MM.1S (cell line): ENCODE measurements at regions not wholly inside any gene's neighbourhood (a gene's known extent, or its start where the extent isn't known, plus 50 kb on each side); places are given as distances from the start of the nearest gene placed in this dataset.

ENCODE experiments used
- DNase-seq: peaks from one replicate; pipeline ENCODE4 v3.0.0-alpha.2; 2015
- H2AFZ ChIP-seq: fragments of 300-600 bp; sonication (generic); 2 replicates; pipeline ENCODE4 v1.6.0; 2016; ENCODE audit warnings: antibody characterized with exemption, low read length
- H3F3A ChIP-seq: fragments of 300-600 bp; sonication (generic); 2 replicates; pipeline ENCODE4 v1.6.1; 2016; ENCODE audit warnings: mild to moderate bottlenecking, antibody characterized with exemption, low read length, moderate library complexity, mixed read lengths; ENCODE audit not compliant: insufficient read depth
- H3K27ac ChIP-seq: fragments of 300-600 bp; sonication (generic); 2 replicates; pipeline ENCODE4 v1.5.1; 2016; ENCODE audit warnings: mild to moderate bottlenecking, low read length
- H3K27me3 ChIP-seq: fragments of 300-600 bp; sonication (generic); replicated peaks from 2 replicates; pipeline ENCODE4 v1.6.0; 2016; ENCODE audit warnings: low read length; ENCODE audit not compliant: insufficient read depth
- H3K36me3 ChIP-seq: fragments of 300-600 bp; sonication (generic); replicated peaks from 2 replicates; pipeline ENCODE4 v1.6.1; 2016; ENCODE audit warnings: mild to moderate bottlenecking, low read length, mixed read lengths; ENCODE audit not compliant: insufficient read depth
- H3K4me1 ChIP-seq: fragments of 300-600 bp; sonication (generic); 2 replicates; pipeline ENCODE4 v1.6.1; 2016; ENCODE audit warnings: low read length, mixed read lengths
- H3K4me2 ChIP-seq: fragments of 300-600 bp; sonication (generic); 2 replicates; pipeline ENCODE4 v1.6.0; 2016; ENCODE audit warnings: low read depth, low read length
- H3K4me3 ChIP-seq: fragments of 300-600 bp; sonication (generic); 2 replicates; pipeline ENCODE4 v1.5.1; 2016; ENCODE audit warnings: low read length, mixed read lengths
- H3K79me2 ChIP-seq: fragments of 300-600 bp; sonication (generic); 2 replicates; pipeline ENCODE4 v1.6.1; 2016; ENCODE audit warnings: mixed run types, low read length, mixed read lengths
- H3K9ac ChIP-seq: fragments of 300-600 bp; sonication (generic); 2 replicates; pipeline ENCODE4 v1.6.1; 2016; ENCODE audit warnings: low read length, mixed read lengths
- H3K9me2 ChIP-seq: fragments of 300-600 bp; sonication (generic); replicated peaks from 2 replicates; pipeline ENCODE4 v1.6.1; 2016; ENCODE audit warnings: mild to moderate bottlenecking, low read length, mixed read lengths; ENCODE audit not compliant: insufficient read depth
- H3K9me3 ChIP-seq: fragments of 300-600 bp; sonication (generic); replicated peaks from 2 replicates; pipeline ENCODE4 v1.6.1; 2016; ENCODE audit warnings: mild to moderate bottlenecking, low read length, mixed read lengths; ENCODE audit not compliant: insufficient read depth
- H4K20me1 ChIP-seq: fragments of 300-600 bp; sonication (generic); 2 replicates; pipeline ENCODE4 v1.6.1; 2016; ENCODE audit warnings: mild to moderate bottlenecking, low read length, moderate library complexity, mixed read lengths; ENCODE audit not compliant: insufficient read depth
- EZH2 ChIP-seq: fragments of 300-600 bp; sonication (generic); optimal IDR thresholded peaks from 2 replicates; pipeline ENCODE3; 2017; ENCODE audit warnings: low read depth, mild to moderate bottlenecking, antibody characterized with exemption, low read length, mixed read lengths
- EZH2phosphoT487 ChIP-seq: fragments of 300-600 bp; sonication (generic); IDR thresholded peaks from 2 replicates; pipeline ENCODE4 v1.6.1; 2018; ENCODE audit warnings: antibody characterized with exemption, low read length
- TF ChIP-seq, protein P1 (sequence below): fragments of 300-600 bp; sonication (generic); IDR thresholded peaks from 2 replicates; pipeline ENCODE4 v1.5.1; 2016; ENCODE audit warnings: antibody characterized with exemption, low read length, mixed read lengths

DNA sequence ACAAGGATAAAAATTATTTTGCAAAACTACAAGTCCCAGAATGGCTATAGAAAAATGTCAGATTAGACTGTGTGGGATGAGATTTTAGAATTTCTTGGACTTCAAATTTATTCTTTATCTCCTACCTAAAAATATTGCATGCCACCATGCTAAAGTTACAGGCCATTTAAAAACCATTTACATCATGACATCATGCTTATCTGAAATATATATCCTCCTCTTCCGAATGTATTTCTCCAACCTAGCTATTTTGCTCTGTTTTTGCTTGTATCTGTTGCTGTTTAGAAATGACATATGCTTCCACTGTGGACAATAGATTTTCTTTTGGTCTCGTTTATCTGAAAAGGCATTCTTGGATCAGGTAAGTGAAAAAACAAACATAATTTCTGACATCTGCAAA is 471.7 kb downstream of the LRFN5 start:
- no peak overlapping the region for H3K4me2 ChIP-seq
- H3K27me3 ChIP-seq = no peaks in the 10 kb centered on the region
- no peaks in the 10 kb centered on the region for H3K9me2 ChIP-seq
- no peak overlapping the region for H2AFZ ChIP-seq
- no peaks in the 10 kb centered on the region for H3K36me3 ChIP-seq
- DNase-seq = no peak
- H3K4me1 ChIP-seq = no peaks in the 10 kb centered on the region
- no peak overlapping the region for H3K4me3 ChIP-seq
- H4K20me1 ChIP-seq = no peaks in the 10 kb centered on the region
- no peaks in the 10 kb centered on the region for H3F3A ChIP-seq
- no peak overlapping the region for H3K27ac ChIP-seq
- H3K79me2 ChIP-seq = no peaks in the 10 kb centered on the region
- H3K9me3 ChIP-seq = no peaks in the 10 kb centered on the region
- no peak for TF ChIP-seq EZH2phosphoT487
- TF ChIP-seq EZH2 = no peak
- TF ChIP-seq, protein P1, sequence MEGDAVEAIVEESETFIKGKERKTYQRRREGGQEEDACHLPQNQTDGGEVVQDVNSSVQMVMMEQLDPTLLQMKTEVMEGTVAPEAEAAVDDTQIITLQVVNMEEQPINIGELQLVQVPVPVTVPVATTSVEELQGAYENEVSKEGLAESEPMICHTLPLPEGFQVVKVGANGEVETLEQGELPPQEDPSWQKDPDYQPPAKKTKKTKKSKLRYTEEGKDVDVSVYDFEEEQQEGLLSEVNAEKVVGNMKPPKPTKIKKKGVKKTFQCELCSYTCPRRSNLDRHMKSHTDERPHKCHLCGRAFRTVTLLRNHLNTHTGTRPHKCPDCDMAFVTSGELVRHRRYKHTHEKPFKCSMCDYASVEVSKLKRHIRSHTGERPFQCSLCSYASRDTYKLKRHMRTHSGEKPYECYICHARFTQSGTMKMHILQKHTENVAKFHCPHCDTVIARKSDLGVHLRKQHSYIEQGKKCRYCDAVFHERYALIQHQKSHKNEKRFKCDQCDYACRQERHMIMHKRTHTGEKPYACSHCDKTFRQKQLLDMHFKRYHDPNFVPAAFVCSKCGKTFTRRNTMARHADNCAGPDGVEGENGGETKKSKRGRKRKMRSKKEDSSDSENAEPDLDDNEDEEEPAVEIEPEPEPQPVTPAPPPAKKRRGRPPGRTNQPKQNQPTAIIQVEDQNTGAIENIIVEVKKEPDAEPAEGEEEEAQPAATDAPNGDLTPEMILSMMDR = no peak
- no peak overlapping the region for H3K9ac ChIP-seq

DNA sequence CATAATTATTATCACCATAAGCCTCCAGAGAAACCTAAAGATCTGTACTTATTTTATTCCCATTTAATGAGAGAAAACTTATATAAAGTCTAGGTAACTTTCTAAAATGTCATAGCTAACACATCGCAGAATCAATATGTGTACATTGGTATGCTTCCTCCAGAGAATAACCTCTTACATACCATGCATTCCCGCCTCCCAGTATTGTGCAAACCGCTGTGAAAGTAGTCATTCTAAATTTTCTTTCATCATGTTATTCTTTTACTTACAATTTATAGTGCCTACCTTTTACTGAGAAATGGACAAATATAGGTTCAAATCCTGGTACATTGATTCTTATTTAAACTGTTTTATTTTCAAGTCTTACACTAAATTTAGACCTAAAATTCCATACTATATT is 463.4 kb downstream of the LRFN5 start:
- Histone ChIP-seq H3K36me3 (no peaks in the 10 kb centered on the region), H3F3A (no peaks in the 10 kb centered on the region), H3K4me3 (no peak overlapping the region), H3K27me3 (no peaks in the 10 kb centered on the region), H3K9me3 (no peaks in the 10 kb centered on the region), H4K20me1 (no peaks in the 10 kb centered on the region), H3K9me2 (no peaks in the 10 kb centered on the region), H3K27ac (no peak overlapping the region), H3K79me2 (no peaks in the 10 kb centered on the region), H3K4me1 (no peaks in the 10 kb centered on the region), H2AFZ (no peak overlapping the region), H3K4me2 (no peak overlapping the region), H3K9ac (no peak overlapping the region)
- TF ChIP-seq EZH2 = no peak
- TF ChIP-seq, protein P1 = no peak
- DNase-seq = no peak

DNA sequence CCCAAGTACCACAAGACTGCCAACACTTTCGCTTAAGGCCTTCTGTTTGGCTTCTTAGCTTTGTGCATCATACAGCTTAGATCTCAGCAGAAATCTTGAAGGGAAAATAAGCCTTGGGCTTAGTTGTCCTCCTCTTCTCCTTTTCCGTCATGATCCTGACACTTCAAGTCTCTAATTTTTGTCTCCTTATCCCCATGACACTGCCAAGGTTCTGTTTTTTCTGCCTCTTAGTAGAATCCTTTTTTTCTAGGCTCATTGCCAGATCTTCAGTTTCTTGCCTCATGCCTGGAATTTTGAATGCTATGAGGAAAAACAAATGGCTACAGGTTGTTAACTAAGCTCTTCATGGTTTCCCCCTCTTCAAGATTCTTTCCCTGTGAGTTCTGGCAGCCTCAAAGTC is 450.4 kb downstream of the LRFN5 start:
- DNase-seq = no peak
- no peak overlapping the region for H2AFZ ChIP-seq
- H3K9me3 ChIP-seq = no peaks in the 10 kb centered on the region
- H3K36me3 ChIP-seq = no peaks in the 10 kb centered on the region
- H3F3A ChIP-seq = no peaks in the 10 kb centered on the region
- no peaks in the 10 kb centered on the region for H4K20me1 ChIP-seq
- no peak overlapping the region for H3K4me2 ChIP-seq
- TF ChIP-seq EZH2 = no peak
- H3K79me2 ChIP-seq = no peaks in the 10 kb centered on the region
- H3K27me3 ChIP-seq = no peaks in the 10 kb centered on the region
- H3K4me3 ChIP-seq = no peak overlapping the region
- no peak overlapping the region for H3K9ac ChIP-seq
- no peaks in the 10 kb centered on the region for H3K4me1 ChIP-seq
- H3K27ac ChIP-seq = no peak overlapping the region
- no peaks in the 10 kb centered on the region for H3K9me2 ChIP-seq

DNA sequence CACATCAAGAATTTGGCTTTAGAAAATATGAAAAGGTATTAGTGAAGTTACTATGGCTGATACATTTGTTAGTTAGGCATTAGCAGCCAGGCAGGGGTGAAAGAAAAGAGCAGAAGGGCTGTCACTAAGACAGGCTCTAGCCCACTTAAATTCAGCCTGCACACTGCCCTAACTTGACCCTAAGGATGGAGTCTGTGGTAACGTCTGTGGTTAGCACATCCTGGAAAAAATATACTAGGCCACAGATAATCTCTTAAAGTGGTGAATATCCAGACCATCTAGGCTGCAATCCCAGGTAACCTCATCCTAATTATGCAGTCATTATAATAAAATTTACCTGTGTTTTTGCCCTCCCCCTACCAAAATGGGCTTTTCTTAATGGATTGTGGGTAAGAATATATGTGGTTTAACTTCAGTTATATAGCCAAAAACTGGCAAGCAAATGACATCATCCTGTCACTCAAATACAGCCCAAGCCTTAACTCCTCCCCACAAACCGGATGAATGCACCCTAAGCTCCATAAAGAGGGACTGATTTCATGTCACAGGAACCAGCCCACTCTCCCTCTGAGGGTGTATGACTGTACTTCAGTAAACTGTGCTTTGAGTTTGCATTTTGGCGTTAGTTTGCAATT is 440.9 kb downstream of the LRFN5 start:
- Histone ChIP-seq H3K4me2 (no peak overlapping the region), H3K4me1 (no peaks in the 10 kb centered on the region), H3K27ac (no peak overlapping the region), H3K79me2 (no peaks in the 10 kb centered on the region), H4K20me1 (no peaks in the 10 kb centered on the region), H3K4me3 (no peak overlapping the region), H3K9ac (no peak overlapping the region), H2AFZ (no peak overlapping the region), H3K9me3 (no peaks in the 10 kb centered on the region), H3K9me2 (no peaks in the 10 kb centered on the region), H3K27me3 (no peaks in the 10 kb centered on the region), H3K36me3 (no peaks in the 10 kb centered on the region), H3F3A (no peaks in the 10 kb centered on the region)
- DNase-seq = no peak
- TF ChIP-seq EZH2 (no peak), EZH2phosphoT487 (no peak)
- TF ChIP-seq, protein P1 = no peak
